NT2/D1 (cell line): ENCODE measurements at regions not wholly inside any gene's neighbourhood (a gene's known extent, or its start where the extent isn't known, plus 50 kb on each side); places are given as distances from the start of the nearest gene placed in this dataset.

Experiments
- DNase-seq: peaks from one replicate; pipeline ENCODE4 v3.0.0-alpha.2; 2011; ENCODE audit warnings: low read depth, low spot score
- H3K27me3 ChIP-seq: 2 replicates; pipeline ENCODE4 v1.6.0; 2011; ENCODE audit warnings: mild to moderate bottlenecking; ENCODE audit not compliant: insufficient read length, insufficient read depth
- H3K36me3 ChIP-seq: 2 replicates; pipeline ENCODE4 v1.6.1; 2011; ENCODE audit warnings: mild to moderate bottlenecking, low read length, mixed read lengths; ENCODE audit not compliant: insufficient read depth, insufficient read length
- H3K4me1 ChIP-seq: 2 replicates; pipeline ENCODE4 v1.5.1; 2011; ENCODE audit not compliant: insufficient read depth, insufficient read length
- H3K4me3 ChIP-seq: 2 replicates; pipeline ENCODE4 v1.5.1; 2011; ENCODE audit warnings: low read depth; ENCODE audit not compliant: insufficient read length
- H3K9ac ChIP-seq: 2 replicates; pipeline ENCODE4 v1.6.0; 2011; ENCODE audit warnings: low read depth; ENCODE audit not compliant: insufficient read length
- H3K9me3 ChIP-seq: 2 replicates; pipeline ENCODE4 v1.5.1; 2011; ENCODE audit warnings: mild to moderate bottlenecking, low read length; ENCODE audit not compliant: insufficient read depth
- SUZ12 ChIP-seq: IDR thresholded peaks from 2 replicates; pipeline ENCODE4 v1.6.1; 2011; ENCODE audit not compliant: insufficient read length, insufficient read depth; ENCODE audit errors: extremely low read depth
- YY1 ChIP-seq: IDR thresholded peaks from 2 replicates; pipeline ENCODE4 v1.6.1; 2011; ENCODE audit not compliant: insufficient read length, insufficient read depth
- ZNF274 ChIP-seq: IDR thresholded peaks from 2 replicates; pipeline ENCODE4 v1.6.1; 2011; ENCODE audit warnings: mild to moderate bottlenecking, low read depth, low read length

- Histone ChIP-seq H3K9ac (no peak overlapping the region), H3K4me3 (no peak overlapping the region), H3K27me3 (no peaks in the 10 kb centered on the region), H3K36me3 (no peaks in the 10 kb centered on the region), H3K4me1 (no peaks in the 10 kb centered on the region), H3K9me3 (no peaks in the 10 kb centered on the region)
- TF ChIP-seq YY1 (no peak), SUZ12 (no peak), ZNF274 (no peak)
- no peak for DNase-seq
Measured at GRCh38 chr1:57947471-57947870, 523.6 kb upstream of the DAB1 start.

- no peak for DNase-seq
- Histone ChIP-seq H3K9ac (no peak overlapping the region), H3K9me3 (no peaks in the 10 kb centered on the region), H3K27me3 (no peaks in the 10 kb centered on the region), H3K4me1 (no peaks in the 10 kb centered on the region), H3K36me3 (no peaks in the 10 kb centered on the region), H3K4me3 (no peak overlapping the region)
- TF ChIP-seq ZNF274: no peak
- TF ChIP-seq YY1: no peak
- no peak for TF ChIP-seq SUZ12
Measured at GRCh38 chr1:57945045-57945444, 521.2 kb upstream of the DAB1 start.

- TF ChIP-seq SUZ12: no peak
- no peak for TF ChIP-seq YY1
- TF ChIP-seq ZNF274: no peak
- H3K4me3 ChIP-seq: no peak overlapping the region
- H3K4me1 ChIP-seq: no peaks in the 10 kb centered on the region
- 0 out of 2 replicates have a peak, but pooled peaks cover 4% of the 10 kb centered on the region for H3K9me3 ChIP-seq
- no peaks in the 10 kb centered on the region for H3K27me3 ChIP-seq
- DNase-seq: no peak
- H3K9ac ChIP-seq: no peak overlapping the region
- no peaks in the 10 kb centered on the region for H3K36me3 ChIP-seq
Measured at GRCh38 chr1:57943365-57943764, 519.5 kb upstream of the DAB1 start.

- Histone ChIP-seq H3K36me3 (no peaks in the 10 kb centered on the region), H3K27me3 (no peaks in the 10 kb centered on the region)
- no peak for DNase-seq
Measured at GRCh38 chr1:57934745-57935144, 510.9 kb upstream of the DAB1 start.

GRCh38 chr1:57927003-57927402 is 503.1 kb upstream of the DAB1 start:
- H3K27me3 ChIP-seq: no peaks in the 10 kb centered on the region
- no peaks in the 10 kb centered on the region for H3K4me1 ChIP-seq
- H3K9ac ChIP-seq: no peak overlapping the region
- TF ChIP-seq SUZ12 (no peak), ZNF274 (no peak), YY1 (no peak)
- no peaks in the 10 kb centered on the region for H3K36me3 ChIP-seq
- DNase-seq: no peak
- no peaks in the 10 kb centered on the region for H3K9me3 ChIP-seq
- H3K4me3 ChIP-seq: no peak overlapping the region

More at GRCh38 chr1:57934745-57935144, 510.9 kb upstream of the DAB1 start:
- Histone ChIP-seq H3K4me1 (no peaks in the 10 kb centered on the region), H3K9ac (no peak overlapping the region), H3K4me3 (no peak overlapping the region), H3K9me3 (0 out of 2 replicates have a peak, but pooled peaks cover 4% of the 10 kb centered on the region)
- TF ChIP-seq SUZ12 (no peak), YY1 (no peak), ZNF274 (no peak)

GRCh38 chr1:57926025-57926552 is 502.2 kb upstream of the DAB1 start:
- Histone ChIP-seq H3K9me3 (no peaks in the 10 kb centered on the region), H3K36me3 (no peaks in the 10 kb centered on the region), H3K9ac (no peak overlapping the region), H3K4me3 (no peak overlapping the region), H3K27me3 (no peaks in the 10 kb centered on the region), H3K4me1 (no peaks in the 10 kb centered on the region)
- no peak for DNase-seq
- TF ChIP-seq YY1: no peak
- no peak for TF ChIP-seq ZNF274
- TF ChIP-seq SUZ12: no peak

GRCh38 chr1:57925226-57925625 is 501.4 kb upstream of the DAB1 start:
- H3K36me3 ChIP-seq: no peaks in the 10 kb centered on the region
- H3K4me3 ChIP-seq: no peak overlapping the region
- DNase-seq: no peak
- no peak overlapping the region for H3K9ac ChIP-seq
- H3K9me3 ChIP-seq: no peaks in the 10 kb centered on the region
- TF ChIP-seq SUZ12 (no peak), ZNF274 (no peak), YY1 (no peak)
- no peaks in the 10 kb centered on the region for H3K4me1 ChIP-seq
- no peaks in the 10 kb centered on the region for H3K27me3 ChIP-seq

- H3K9ac ChIP-seq: no peak overlapping the region
- H3K9me3 ChIP-seq: no peaks in the 10 kb centered on the region
- no peaks in the 10 kb centered on the region for H3K36me3 ChIP-seq
- no peaks in the 10 kb centered on the region for H3K4me1 ChIP-seq
- H3K27me3 ChIP-seq: no peaks in the 10 kb centered on the region
- TF ChIP-seq ZNF274: no peak
- no peak for TF ChIP-seq SUZ12
- TF ChIP-seq YY1: no peak
- H3K4me3 ChIP-seq: no peak overlapping the region
- no peak for DNase-seq
Measured at GRCh38 chr1:57922130-57922529, 498.3 kb upstream of the DAB1 start.
